Chondrocyte (in vitro differentiated cells): ENCODE measurements at regions not wholly inside any gene's neighbourhood (a gene's known extent, or its start where the extent isn't known, plus 50 kb on each side); places are given as distances from the start of the nearest gene placed in this dataset.

ENCODE experiments used
- DNase-seq: peaks from one replicate; pipeline ENCODE4 v3.0.0; 2021; ENCODE audit warnings: mixed read lengths, low spot score
- H3K27ac Mint-ChIP-seq: one replicate; pipeline ENCODE4 v1.8.0; 2021; ENCODE audit warnings: mild to moderate bottlenecking, moderate library complexity, mixed read lengths; ENCODE audit not compliant: unreplicated experiment
- H3K27me3 Mint-ChIP-seq: 2 replicates; pipeline ENCODE4 v1.8.0; 2021; ENCODE audit warnings: low read depth, mixed read lengths
- H3K36me3 Mint-ChIP-seq: 2 replicates; pipeline ENCODE4 v1.8.0; 2021; ENCODE audit warnings: low read depth, mixed read lengths
- H3K4me1 Mint-ChIP-seq: 2 replicates; pipeline ENCODE4 v1.8.0; 2021; ENCODE audit warnings: low read depth, mild to moderate bottlenecking, mixed read lengths
- H3K4me3 Mint-ChIP-seq: one replicate; pipeline ENCODE4 v1.8.0; 2021; ENCODE audit warnings: mild to moderate bottlenecking, moderate library complexity, mixed read lengths; ENCODE audit not compliant: unreplicated experiment
- H3K9me3 Mint-ChIP-seq: 2 replicates; pipeline ENCODE4 v1.8.0; 2021; ENCODE audit warnings: low read depth, mixed read lengths
- CTCF ChIP-seq: fragments of 200-600 bp; sonication (generic); IDR thresholded peaks from 2 replicates; pipeline ENCODE4 v1.5.0; 2021; ENCODE audit warnings: antibody characterized with exemption, mild to moderate bottlenecking, moderate library complexity

DNA sequence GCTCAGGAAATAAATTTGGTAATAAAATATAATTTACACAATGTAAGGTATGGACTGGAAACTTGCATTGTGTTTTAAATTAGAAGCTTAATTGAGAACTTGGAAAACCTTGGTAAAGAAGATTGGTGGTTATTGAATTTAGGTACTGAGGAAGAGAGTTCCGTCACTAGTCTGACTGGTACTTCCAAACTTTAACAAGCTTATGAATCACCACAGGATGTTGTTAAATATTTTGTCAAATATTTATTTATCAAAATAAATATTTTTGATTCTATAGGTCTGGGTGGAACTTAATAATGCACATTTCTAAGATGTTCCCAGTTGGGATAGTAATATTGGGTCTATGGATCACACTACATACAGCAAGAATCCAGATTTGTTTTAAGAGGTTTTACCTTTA is 992.2 kb downstream of the ARAP2 start:
- Mint-ChIP-seq H3K4me1 (no peaks in the 10 kb centered on the region), H3K4me3 (no peak overlapping the region), H3K27me3 (no peaks in the 10 kb centered on the region), H3K36me3 (no peaks in the 10 kb centered on the region), H3K27ac (no peak overlapping the region), H3K9me3 (no peaks in the 10 kb centered on the region)
- TF ChIP-seq CTCF, result no peak
- DNase-seq, result no peak

- DNase-seq, result no peak
- Mint-ChIP-seq H3K27ac (no peak overlapping the region), H3K27me3 (no peaks in the 10 kb centered on the region), H3K36me3 (no peaks in the 10 kb centered on the region), H3K4me1 (no peaks in the 10 kb centered on the region), H3K9me3 (no peaks in the 10 kb centered on the region), H3K4me3 (no peak overlapping the region)
- no peak for TF ChIP-seq CTCF
Observed at GRCh38 chr4:35252866-35253265, 991.4 kb downstream of the ARAP2 start.

GRCh38 chr4:35253331-35253730 is 991.0 kb downstream of the ARAP2 start:
- DNase-seq, result no peak
- H3K4me1 Mint-ChIP-seq, result no peaks in the 10 kb centered on the region
- no peak overlapping the region for H3K27ac Mint-ChIP-seq
- H3K4me3 Mint-ChIP-seq, result no peak overlapping the region
- TF ChIP-seq CTCF, result no peak
- H3K36me3 Mint-ChIP-seq, result no peaks in the 10 kb centered on the region
- no peaks in the 10 kb centered on the region for H3K27me3 Mint-ChIP-seq
- no peaks in the 10 kb centered on the region for H3K9me3 Mint-ChIP-seq

- TF ChIP-seq CTCF, result no peak
- no peaks in the 10 kb centered on the region for H3K27me3 Mint-ChIP-seq
- H3K27ac Mint-ChIP-seq, result no peak overlapping the region
- no peaks in the 10 kb centered on the region for H3K9me3 Mint-ChIP-seq
- no peak overlapping the region for H3K4me3 Mint-ChIP-seq
- H3K4me1 Mint-ChIP-seq, result no peaks in the 10 kb centered on the region
- no peak for DNase-seq
- no peaks in the 10 kb centered on the region for H3K36me3 Mint-ChIP-seq
Observed at GRCh38 chr4:35286434-35286833, 957.9 kb downstream of the ARAP2 start.

- Mint-ChIP-seq H3K27ac (no peak overlapping the region), H3K4me3 (no peak overlapping the region), H3K9me3 (no peaks in the 10 kb centered on the region), H3K4me1 (no peaks in the 10 kb centered on the region), H3K27me3 (no peaks in the 10 kb centered on the region), H3K36me3 (no peaks in the 10 kb centered on the region)
- TF ChIP-seq CTCF, result no peak
- DNase-seq, result no peak
Observed at GRCh38 chr4:35300996-35301774, 943.1 kb downstream of the ARAP2 start.
